ENCODE measurements at regions not wholly inside any gene's neighbourhood (a gene's known extent, or its start where the extent isn't known, plus 50 kb on each side); places are given as distances from the start of the nearest gene placed in this dataset.
A peak's percentile ranks its signal among the peaks of the same experiment; 100 is the strongest.

DNA sequence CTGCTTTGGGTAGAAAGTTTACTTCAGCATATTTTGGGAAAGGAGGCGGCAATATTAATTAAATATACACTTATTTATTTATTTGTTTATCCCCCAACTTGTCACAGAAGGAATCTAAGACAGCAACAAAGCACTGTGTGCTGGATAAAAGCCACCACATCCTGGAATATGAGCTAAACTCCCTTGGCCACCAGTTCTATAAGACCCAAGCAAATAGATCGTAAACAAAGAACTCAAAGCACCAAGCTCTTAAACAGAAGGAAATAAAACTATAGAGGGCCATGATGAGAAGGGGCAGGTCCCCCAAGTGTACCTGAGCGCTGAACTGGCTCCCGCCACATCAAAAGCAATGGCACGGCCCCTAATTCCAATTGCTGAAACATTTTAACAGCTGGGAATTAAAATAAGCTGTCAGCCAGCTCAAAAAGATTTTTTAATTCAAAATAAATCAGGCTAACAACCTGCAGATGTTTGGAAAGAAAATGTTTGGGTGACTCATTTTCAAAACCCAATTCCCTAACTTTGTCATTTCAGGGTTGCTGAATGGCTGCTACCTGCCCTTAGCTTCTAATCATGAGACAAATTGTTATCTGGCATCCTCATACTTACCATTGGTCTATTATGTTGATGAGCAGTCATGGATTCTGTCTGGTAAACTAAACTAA, 127.1 kb downstream of the SLC30A10 start:
- no peak for DNase-seq (ENCODE audit: low spot score)

DNA sequence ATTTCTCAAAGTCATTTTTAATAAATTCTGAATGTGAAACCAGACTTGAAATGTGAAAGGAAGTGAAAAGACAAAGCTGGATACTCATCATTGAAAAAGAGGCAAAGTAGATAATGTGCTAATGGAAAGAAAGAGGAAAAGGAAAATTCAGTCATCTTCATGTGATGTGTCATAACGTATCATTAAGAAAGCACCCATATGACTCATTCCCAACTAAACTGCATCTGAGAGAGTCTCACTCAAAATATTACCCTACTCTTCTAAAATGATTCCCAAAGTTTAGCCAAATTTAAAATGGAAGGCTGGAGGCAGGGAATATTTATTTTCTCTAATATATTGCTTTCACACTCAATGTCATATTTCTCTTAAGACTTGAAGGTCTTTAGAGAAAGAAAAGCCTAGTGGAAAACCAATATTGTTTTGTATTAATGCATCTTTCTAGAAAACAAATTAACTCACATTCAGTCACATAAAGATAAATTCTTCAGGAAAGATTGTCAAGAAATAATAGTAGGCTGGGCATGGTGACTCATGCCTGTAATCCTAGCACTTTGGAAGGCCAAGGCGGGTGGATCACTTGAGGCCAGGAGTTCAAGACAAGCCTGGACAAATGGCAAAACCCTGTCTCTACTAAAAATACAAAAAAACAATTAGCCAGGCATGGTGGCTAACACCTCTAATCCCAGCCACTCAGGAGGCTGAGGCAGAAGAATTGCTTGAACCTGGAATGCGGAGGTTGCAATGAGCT, 129.9 kb downstream of the SLC30A10 start:
- DNase-seq (ENCODE audit: low spot score): no peak

DNA sequence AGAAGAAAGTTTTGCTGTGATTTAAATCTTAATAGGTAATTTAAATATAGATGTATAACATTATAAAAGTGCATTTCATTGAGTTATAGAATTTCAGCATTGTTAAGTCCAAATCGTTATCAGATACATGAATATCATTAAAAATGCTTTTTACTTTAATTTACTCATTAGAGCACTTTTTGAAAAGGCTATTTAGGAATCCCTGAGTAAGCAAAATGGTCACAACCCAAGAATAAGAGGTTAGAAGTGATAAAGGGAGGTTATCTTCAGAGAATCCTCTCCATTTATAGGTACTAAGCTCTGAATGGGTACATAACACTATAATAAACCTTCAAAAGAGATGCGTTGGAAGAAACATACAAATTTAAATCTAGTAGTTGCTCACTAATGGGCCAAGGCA, 130.7 kb downstream of the SLC30A10 start:
- no peak for DNase-seq (ENCODE audit: low spot score)

DNA sequence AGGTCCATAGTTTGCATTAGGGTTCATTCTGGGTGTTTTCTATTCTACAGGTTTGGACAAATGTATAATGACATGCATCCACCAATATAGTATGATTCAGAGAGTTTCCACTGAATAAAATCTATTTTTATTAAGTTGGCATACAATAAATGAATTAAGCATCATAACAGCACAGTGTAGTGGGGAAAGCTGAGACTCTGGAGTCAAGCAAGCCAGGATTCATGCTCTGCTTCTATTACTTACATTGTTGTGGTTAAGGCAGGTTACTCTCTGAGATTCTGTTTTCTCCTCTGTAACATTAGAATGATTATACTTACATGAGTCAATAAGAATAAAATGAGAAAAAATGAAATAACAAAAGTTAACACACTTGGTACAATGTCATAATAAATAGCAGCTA, 131.3 kb downstream of the SLC30A10 start:
- DNase-seq (ENCODE audit: low spot score): no peak

DNA sequence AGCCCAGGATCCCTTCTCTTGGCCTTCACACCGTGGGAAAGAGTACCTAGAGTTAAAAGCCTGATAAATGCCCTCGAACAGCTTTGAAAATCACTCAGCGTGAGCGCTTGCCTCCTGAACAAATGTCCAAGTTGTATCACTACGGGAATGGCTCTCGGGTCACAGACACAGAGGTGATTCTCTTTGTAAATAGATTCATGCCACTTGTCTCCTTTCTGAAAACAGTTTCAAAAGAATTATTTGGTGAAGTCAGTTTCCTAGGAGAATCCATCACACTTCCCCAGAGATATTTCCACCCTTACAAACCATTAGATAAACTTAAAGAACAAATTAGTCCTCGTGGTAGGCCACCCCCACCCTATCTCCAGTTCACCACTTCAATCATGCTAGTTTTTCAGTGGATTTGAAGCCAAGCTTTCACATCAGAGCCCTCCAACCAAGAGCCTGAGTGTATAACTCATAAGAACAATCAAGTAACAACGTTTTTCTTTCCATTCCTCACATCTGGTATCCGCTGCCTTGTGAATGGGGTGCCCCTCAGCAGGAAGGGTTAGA, 132.9 kb downstream of the SLC30A10 start:
- no peak for DNase-seq (ENCODE audit: low spot score)

DNA sequence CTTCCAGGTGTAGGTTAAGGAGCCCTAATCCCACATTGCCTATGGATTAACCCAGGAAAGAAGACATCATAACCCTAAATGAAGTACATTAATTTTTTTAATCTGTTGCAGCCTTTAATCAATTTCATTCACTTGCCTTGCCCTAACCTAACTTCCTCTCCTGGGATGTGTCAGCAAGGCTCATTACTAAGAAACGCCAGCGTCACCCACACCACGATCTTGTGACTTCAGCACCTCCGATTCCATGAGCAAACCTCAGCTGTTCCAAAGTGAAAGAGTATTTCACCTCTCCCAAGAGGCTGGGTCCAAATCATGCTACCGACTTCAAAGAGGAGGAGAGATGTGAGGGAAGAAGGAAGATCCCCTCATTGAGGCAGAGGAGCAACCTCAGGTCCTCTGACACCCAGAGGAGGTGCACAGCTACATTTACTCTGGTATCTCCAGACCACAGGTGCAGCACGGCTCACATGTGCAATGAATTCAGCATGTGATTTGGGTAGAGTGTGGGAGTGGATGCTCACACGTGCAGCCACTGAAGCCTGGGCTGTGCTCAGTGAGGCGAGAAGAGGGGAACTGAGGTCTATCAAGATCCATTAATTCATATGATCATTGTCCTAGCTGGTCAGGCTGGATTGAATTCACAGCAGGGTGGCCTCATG, 134.1 kb downstream of the SLC30A10 start:
- no peak for DNase-seq (ENCODE audit: low spot score)

DNA sequence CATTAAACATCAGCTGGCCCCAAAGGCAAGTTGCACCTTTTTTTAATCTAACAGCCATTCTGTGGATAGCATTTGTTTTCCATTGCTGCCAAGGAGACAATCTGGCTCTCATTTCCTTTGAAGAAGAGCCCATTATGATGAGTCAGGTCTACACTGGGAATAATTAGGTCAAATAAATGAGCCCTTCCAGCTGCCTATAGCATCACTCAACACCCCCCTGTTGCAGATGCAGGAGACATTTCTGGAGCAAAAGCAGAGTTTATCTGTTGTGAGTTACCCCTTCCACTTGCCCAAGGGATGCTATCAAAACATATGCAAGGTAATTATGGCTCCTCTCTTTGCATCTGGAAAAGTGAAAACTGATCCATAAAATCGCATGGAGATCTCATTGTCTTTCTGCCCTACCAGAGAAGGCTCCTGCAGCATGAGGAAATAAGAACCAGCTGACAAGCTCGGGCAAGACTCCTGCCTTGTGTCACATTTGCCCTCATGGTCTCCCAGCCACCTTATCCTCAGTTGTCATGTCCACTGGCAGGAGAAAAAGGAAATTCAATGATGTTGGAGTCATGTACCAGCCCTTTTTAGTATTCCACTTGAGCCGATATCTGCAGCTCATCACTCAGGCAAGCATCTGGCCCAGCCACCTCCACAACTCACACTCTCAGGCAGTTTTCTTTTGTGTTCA, 135.9 kb downstream of the SLC30A10 start:
- no peak for DNase-seq (ENCODE audit: low spot score)

DNA sequence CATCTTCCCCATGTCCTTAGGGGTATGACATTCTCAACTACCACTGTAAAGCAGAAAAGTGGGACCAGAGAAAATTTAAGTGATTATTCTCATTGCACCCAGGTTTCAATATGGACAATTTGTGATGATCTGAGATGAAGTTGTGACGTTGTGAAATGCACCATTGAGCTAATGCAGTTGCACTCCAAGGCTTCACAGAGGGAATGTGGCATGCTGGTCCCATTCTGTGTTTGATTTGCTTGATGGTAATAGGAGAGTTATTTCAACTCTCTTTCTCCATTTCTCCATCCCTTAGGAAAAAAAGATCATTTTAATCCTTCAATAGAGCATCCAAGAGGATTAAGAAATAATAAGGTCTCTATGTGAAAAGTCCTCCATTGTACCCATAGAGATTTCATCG, 136.6 kb downstream of the SLC30A10 start:
- no peak for DNase-seq (ENCODE audit: low spot score)

DNA sequence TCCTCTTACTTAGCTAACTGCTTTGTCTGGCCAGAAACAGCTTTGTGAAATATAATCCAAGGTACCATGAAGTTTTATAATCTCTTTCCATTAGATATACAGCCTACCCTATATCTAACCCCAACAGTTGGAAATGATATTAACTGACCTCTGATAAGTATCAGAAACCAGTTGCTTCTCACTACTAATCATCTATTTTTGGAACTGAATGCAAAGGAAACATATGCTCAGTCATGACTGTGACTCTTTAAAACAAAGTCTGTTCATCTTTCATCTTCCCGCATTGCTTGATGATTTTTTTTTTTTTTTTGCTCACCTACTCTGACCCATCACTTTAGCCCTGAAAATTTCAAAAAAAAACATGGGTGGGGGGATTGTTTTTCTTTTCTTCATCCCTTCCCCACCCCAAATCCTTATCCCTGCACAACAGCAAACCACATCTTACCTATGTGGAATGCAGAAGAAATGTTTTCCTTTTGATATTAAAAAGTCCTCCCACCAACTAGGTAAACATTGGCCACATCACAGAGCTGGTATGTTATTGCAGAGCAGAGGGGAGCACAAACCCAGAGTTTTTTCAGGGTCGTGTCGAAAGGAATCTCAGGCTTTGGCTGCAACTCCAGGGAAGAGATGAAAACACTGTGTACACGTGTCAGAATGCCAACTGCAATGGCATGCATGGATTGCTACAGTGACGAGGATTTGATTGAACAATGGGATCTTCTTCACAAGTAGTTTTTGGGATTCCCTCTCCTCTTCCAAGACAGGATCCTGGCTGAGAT, 137.3 kb downstream of the SLC30A10 start:
- DNase-seq (ENCODE audit: low spot score): no peak

DNA sequence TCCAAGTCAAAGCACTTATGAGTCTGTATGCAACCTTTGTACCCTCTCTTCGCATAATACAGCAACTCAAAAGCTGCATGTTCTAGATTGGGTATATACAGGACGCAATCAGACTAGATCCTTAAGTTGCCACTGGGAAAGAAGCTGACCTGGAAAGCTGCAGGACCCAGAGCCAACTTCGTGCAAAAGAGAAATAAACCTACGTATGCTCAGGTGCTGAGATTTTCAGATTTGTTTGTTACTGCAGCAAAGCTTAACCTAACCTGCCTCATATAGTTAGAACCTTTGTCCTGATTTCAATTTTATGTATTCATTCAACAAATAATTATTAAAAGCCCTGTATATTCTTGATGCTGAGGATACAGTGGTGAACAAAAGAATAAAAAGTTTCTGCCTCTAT, 139.7 kb downstream of the SLC30A10 start:
- no peak for DNase-seq (ENCODE audit: low spot score)

DNA sequence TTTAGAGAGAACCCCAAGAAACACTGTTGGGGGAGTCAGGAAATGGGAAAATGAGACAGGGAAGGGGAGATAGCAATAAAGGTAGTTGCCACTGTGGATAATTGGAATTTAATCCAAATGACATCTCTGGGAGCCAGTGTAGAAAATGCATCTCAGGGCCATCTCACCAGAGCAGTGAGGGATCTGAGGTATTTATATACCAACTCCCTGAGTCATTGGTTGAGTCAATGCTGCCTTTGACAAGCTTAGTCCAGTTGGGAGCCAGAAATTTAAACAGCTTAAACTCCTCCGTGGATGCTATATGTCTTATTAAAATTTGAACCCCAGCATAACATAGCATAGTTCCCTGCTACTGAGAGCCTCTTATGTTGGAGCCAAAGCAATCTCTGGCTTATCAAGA, 140.3 kb downstream of the SLC30A10 start:
- no peak for DNase-seq (ENCODE audit: low spot score)

DNA sequence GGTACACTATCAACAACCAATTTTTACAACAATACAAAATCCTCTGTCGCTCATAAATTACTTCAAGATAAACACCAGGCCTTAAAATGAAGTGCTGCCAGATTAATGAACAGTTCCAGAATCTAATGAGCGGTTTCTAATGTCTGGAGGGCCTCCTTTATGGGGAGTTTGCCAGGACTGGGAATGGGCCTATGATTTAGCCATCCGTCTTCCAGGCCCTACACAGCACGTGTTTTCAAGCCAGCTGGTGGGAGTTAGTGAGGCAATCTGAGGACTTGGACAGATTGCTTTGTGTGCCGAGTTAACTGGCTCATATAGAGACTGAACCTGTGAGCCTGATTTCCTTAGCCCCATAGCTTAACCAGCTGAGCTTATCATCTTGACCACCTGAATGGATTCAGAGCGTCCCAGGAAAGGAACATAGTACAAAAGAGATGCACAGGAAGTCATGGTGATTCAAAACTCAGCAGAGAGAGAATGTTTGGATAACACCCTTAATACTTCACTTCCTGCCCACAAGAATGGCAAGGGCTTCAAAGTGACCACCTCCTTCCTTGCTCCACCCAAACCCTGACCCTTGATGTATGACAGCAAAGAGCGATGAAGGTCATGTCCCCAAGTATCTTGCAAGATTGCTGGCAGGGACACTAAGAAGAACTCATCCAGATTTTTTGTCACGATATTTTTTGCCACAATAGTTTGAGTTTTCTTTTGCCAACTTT, 143.5 kb downstream of the SLC30A10 start:
- no peak for DNase-seq (ENCODE audit: low spot score)

DNA sequence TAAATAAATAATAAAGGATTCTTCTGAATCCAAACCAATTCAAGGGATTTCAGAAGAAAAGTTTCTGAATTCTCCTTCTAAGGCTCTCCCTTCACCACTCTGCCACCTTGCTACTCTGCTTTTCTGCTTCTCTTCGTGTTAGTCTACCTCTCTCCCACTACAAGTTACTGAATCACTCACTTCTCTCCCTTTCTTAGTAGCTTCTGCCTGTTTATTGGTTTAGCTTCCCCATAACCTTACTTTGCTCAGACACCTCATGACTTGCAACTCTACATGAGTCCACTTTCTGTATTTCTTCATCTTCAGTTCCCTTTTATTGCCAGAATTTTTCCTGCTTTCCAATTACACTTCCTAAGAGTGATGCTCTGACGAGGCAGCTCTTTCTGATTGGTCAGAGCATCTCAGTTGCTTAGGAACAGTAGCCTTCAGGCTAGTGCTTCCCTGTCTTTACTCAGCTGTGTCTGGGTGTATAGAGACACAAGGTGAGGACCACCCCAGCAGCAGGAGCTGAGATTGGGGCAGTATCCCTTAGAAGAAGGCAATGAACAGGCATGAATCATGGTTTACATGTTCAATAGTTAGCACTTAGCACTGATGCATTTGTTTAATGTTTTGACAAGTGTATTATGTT, 144.6 kb downstream of the SLC30A10 start:
- DNase-seq (ENCODE audit: low spot score): no peak

DNA sequence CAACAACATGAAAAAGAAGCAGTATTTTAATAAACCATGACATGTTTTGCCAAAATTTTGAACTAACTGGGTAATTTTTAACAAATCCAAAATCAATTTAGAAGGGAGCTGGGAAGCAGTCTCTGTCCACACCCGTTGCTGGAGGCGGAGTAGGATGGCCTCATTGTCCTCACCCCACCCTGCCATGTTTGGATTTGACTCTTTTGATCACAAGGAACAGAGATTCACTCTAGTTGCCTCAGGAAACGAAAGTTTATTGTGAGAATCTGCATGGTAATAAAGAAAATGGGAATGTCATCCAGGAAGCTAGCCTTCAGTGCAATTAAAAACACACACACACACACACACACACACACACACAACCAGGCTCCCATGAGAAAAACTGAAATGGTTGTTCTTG, 145.4 kb downstream of the SLC30A10 start:
- no peak for DNase-seq (ENCODE audit: low spot score)

DNA sequence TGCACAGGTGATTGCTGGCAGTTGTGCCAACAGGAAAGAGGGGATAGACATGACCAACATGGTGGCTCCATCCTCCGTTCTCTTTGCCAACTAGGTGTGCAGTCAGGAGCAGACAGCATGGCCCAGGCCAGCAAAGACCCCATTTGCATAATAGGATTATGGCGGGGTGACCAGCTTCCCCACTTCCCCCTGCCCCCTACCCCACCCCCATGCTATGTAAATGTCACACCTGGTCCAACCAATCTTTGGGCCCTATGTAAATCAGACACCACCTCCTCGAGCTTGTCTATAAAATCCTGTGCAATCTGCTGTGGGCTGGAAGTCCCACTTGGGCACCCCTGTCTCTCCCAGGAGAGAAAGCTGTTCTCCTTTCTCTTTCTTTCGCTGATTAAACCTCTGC, 146.0 kb downstream of the SLC30A10 start:
- peak; percentile 84 for DNase-seq (ENCODE audit: low spot score)

DNA sequence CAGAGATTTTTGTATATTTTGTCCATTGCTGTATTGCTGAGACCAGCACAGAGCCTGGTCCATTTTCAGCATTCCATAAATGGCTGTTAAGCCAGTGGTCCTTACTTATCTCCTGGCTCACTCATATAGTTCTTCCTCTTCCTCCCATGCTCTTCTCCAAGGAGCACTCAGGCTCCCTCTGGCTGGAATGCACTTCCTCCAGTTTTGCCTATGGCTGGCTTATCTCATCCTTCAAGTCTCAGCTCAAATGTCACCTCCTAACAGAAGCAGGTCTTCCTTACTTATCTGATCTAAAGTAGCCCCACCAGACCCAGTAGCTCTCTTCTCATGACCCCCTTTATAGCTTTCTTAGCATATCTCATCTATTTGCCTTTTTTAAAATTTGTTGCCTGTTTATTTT, 146.9 kb downstream of the SLC30A10 start:
- DNase-seq (ENCODE audit: low spot score): no peak

DNA sequence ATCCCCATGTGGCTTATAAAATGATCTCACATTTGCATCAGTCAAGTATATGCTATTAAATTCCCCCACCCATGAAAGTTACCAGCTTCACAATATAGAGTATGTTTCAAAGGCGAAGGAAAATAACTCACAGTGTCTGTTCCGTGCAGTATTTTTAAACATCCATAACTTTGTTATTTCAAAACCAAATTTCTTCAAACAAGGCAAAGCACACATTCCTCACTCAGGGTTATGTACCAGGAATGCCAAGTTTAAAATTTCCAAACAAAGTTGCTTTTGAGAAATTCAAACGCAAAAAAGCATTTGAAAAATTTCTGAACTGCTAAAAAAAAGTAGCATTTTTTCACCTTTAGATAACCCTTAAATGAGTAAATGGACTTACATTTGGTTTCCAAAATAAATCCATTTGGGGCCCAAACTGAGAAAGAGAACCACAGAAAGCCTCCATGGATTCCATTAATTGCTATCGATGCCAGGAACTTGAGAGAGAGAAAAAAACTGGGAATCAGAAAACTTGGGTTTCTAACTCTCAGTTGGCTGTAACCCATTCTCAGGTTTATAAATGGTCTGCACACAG, 149.5 kb downstream of the SLC30A10 start:
- DNase-seq (ENCODE audit: low spot score): no peak

DNA sequence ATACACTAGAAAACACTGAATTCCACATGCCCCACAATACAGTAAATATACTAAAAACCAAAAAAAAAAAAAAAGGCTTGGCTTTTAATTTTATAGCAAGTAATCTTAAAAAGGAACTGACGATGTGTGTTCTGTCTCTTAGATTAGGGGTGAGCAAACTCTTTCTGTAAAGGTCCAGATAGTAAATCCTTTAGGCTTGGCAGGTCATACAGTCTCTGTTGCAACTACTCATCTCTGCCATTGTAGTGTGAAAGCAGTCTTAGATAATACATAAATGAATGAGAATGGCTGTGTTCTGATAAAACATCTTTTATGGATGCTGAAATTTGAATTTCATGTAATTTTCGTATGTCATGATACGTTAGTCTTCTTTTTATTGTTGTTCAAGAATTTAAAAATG, 150.2 kb downstream of the SLC30A10 start:
- DNase-seq (ENCODE audit: low spot score): no peak

DNA sequence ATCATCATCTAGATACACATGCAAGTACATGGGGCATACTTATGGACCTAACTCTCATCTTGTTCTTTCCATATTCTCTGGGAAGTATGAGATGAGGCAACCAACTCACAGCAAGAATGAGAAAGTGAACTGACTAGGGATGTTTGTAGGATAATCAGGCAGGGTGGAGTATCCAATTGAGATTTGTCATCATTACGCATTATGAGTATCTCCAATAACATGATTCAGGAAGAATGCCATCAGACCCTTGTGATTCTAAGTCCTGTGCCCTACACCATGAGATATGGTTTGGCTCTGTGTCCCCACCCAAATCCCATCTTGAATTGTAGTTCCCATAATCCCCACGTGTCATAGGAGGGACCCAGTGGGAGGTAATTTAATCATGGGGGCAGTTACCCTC, 154.0 kb downstream of the SLC30A10 start:
- DNase-seq (ENCODE audit: low spot score): no peak

DNA sequence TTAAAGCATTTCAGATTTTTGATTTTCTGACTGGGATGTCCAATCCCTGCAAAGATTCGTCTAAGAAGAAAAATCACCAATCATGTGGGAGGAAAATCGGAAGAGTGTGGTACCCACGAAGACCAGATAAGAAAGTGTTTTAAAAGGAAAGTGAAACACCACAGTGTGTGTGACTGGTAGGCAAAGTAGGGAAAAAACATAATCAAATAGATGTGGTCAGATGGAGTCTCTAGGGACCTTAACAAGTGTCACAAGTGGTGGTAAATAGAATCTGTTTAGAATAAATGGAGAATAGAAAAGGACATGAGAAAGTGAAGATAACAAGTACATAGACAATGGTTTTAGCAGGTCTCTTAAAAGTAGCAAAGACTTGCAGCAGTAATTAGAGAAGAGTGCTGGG, 154.6 kb downstream of the SLC30A10 start:
- DNase-seq (ENCODE audit: low spot score): no peak
